ENCODE measurements at regions not wholly inside any gene's neighbourhood (a gene's known extent, or its start where the extent isn't known, plus 50 kb on each side); places are given as distances from the start of the nearest gene placed in this dataset.
"Not testable (repeated sequence)": the region's sequence is repeated elsewhere in the genome, so short reads cannot be mapped to it uniquely, and the experiment has no call there.

DNA sequence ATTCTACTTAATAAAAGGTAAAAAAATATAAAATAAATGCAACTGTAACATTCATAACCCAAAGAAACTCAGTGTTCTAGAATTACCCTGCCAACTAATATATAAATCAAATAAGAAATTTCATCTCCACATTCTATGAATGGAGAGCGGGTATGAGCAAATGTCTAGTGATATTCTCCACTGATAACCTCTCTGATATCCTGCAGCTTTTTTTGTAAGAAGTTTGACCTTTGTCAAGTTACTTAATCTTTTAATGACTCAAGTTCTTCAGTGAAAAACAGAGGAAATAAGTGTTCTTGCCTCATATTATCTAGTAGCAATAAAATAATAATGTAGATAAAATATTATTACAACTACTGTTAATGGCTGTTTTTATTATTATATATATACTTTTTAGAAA, 1275.6 kb upstream of the CDH9 start:
- H3K4me1 Mint-ChIP-seq = no peaks in the 10 kb centered on the region
- H3K9me3 Mint-ChIP-seq = no peaks in the 10 kb centered on the region
- no peak overlapping the region for H3K27ac Mint-ChIP-seq
- TF ChIP-seq, protein P1, sequence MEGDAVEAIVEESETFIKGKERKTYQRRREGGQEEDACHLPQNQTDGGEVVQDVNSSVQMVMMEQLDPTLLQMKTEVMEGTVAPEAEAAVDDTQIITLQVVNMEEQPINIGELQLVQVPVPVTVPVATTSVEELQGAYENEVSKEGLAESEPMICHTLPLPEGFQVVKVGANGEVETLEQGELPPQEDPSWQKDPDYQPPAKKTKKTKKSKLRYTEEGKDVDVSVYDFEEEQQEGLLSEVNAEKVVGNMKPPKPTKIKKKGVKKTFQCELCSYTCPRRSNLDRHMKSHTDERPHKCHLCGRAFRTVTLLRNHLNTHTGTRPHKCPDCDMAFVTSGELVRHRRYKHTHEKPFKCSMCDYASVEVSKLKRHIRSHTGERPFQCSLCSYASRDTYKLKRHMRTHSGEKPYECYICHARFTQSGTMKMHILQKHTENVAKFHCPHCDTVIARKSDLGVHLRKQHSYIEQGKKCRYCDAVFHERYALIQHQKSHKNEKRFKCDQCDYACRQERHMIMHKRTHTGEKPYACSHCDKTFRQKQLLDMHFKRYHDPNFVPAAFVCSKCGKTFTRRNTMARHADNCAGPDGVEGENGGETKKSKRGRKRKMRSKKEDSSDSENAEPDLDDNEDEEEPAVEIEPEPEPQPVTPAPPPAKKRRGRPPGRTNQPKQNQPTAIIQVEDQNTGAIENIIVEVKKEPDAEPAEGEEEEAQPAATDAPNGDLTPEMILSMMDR (IDR thresholded peaks at IDR 0.05; ENCODE audit: unreplicated experiment in 3 of 3) = no peak
- H3K4me3 Mint-ChIP-seq = no peak overlapping the region
- H3K27me3 Mint-ChIP-seq (ENCODE audit: low read depth) = no peaks in the 10 kb centered on the region
- H3K36me3 Mint-ChIP-seq (ENCODE audit: low read depth) = no peaks in the 10 kb centered on the region

DNA sequence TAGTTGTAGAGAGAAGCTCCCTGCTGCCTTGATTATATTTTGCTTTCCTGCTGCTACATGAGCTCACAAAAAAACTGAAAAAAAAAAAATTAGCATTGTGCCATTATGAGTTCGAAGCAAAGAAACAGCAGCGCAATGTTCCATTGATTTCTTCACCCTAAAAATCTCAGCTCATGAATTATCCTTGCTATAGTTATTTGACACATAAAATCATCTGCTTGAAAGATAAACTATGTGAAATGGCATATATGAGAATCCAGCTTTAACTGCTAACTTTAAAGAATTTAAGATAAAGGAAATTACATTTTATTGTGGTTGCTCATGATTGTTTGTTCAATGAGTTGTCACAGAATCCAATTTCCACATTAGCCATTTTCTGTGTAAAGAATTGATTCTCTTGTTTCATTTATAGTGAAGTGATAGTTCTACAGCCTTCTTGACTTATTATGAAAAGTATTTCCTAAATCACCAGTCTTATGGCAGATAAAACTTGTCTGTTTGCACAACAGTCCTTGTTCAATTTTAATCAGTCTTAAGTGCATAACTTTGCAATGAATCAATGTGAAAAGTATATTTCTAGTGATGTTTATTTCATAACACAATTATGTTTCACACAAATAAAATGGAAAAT, 1275.0 kb upstream of the CDH9 start:
- Mint-ChIP-seq H3K27ac (no peak overlapping the region), H3K4me1 (no peaks in the 10 kb centered on the region), H3K36me3 (ENCODE audit: low read depth) (no peaks in the 10 kb centered on the region), H3K27me3 (ENCODE audit: low read depth) (no peaks in the 10 kb centered on the region), H3K4me3 (no peak overlapping the region), H3K9me3 (no peaks in the 10 kb centered on the region)
- TF ChIP-seq, protein P1 (IDR thresholded peaks at IDR 0.05; ENCODE audit: unreplicated experiment in 3 of 3) = no peak

DNA sequence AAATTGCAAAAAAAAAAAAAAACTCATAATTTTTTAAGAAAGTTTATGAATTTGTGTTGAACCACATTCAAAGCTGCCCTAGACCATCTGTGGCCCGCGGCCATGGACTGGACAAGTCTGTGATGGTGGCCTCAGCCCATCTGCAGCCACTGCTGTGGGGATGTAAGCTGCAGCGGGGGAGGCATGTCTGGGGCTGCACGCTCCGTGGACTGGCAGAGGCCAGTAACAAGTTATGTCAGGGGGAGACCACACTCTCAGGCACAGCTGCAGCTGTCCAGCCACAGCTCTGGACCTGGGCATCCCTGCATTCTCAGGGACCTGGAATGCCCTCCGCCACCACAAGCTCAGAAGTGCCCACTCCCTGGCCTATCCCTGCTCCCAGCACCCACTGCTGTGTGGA, 1272.3 kb upstream of the CDH9 start:
- no peaks in the 10 kb centered on the region for H3K9me3 Mint-ChIP-seq
- H3K27me3 Mint-ChIP-seq (ENCODE audit: low read depth) = no peaks in the 10 kb centered on the region
- TF ChIP-seq, protein P1 (IDR thresholded peaks at IDR 0.05; ENCODE audit: unreplicated experiment in 3 of 3) = no peak
- no peaks in the 10 kb centered on the region for H3K36me3 Mint-ChIP-seq (ENCODE audit: low read depth)
- H3K27ac Mint-ChIP-seq = no peak overlapping the region
- H3K4me1 Mint-ChIP-seq = no peaks in the 10 kb centered on the region
- no peak overlapping the region for H3K4me3 Mint-ChIP-seq

DNA sequence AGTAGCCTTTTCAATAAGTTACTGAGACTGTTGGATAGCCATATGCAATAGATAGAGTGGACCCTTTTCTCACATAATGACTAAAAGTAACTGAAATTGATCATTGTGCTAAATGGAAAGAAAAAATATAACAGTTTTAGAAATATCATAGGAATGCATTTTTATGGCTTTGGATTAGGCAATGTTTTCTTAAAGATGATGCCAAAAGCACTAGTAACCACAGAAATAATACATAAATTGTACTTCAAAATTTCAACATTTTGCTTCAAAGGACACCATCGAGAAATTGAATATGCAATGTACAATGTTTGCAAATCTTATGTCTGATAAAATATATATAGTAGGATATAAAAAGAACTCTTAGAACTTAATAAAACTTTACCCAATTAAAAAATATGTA, 1267.5 kb upstream of the CDH9 start:
- H3K4me1 Mint-ChIP-seq = no peaks in the 10 kb centered on the region
- no peaks in the 10 kb centered on the region for H3K36me3 Mint-ChIP-seq (ENCODE audit: low read depth)
- TF ChIP-seq, protein P1 (IDR thresholded peaks at IDR 0.05; ENCODE audit: unreplicated experiment in 3 of 3) = no peak
- peaks cover under 1% of the 10 kb centered on the region for H3K9me3 Mint-ChIP-seq
- H3K4me3 Mint-ChIP-seq = no peak overlapping the region
- H3K27ac Mint-ChIP-seq = no peak overlapping the region
- H3K27me3 Mint-ChIP-seq (ENCODE audit: low read depth) = no peaks in the 10 kb centered on the region

DNA sequence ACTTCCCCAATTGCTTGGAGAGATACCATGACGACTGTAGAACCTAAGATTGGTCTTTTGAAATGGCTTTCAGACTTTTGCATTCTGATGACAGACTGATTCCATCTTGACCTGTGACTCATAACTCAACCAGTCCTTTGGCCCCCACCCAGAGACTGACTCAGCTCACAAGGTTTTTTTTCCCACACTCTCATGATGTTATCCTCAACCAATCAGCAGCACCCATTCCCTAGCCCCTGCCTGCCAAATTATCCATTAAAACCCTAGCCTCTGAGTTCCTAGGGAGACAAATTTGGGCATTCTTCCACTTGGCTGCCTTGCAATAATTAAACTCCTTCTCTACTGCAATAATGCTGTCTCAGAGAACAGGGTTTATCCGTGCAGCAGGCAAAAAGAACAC, 1263.3 kb upstream of the CDH9 start:
- Mint-ChIP-seq H3K4me1 (no peaks in the 10 kb centered on the region), H3K9me3 (peaks cover 3% of the 10 kb centered on the region), H3K27me3 (ENCODE audit: low read depth) (no peaks in the 10 kb centered on the region), H3K4me3 (no peak overlapping the region), H3K36me3 (ENCODE audit: low read depth) (no peaks in the 10 kb centered on the region), H3K27ac (no peak overlapping the region)
- TF ChIP-seq, protein P1 (IDR thresholded peaks at IDR 0.05; ENCODE audit: unreplicated experiment in 3 of 3) = no peak

DNA sequence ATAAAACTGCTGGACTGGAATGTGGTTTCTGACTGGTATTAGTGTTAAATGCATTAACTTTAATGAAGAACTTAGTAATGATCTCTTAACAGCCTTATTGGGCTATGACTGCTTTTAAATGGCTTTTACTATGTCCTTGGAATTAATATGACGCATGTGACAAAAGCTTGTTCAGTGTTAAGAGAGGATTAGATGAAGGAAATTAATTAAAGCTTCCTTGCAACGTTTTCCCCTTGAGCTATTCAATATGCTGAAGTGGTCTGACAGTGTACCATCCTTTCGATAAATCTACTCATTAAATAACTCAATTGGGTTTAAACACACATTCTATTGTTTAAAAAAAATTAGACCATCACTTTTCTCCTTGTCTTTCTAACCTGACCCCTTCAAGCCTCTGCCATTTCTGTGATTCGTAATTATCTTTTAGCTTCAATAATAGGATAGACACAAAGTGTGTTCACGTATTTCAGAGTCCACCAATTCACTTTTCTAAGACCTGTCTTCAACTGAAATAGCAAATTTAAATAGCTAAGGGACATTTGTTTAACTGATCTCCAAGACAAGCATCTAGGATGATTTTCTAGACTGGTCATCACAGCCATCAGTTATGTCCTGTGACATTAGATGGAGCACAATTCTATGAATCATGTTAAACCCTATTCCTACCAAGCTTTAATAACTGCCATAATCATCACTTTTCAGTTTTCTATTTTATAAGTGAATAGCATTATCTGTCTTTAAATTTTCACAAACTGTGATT, 1258.0 kb upstream of the CDH9 start:
- no peak overlapping the region for H3K27ac Mint-ChIP-seq
- no peaks in the 10 kb centered on the region for H3K4me1 Mint-ChIP-seq
- no peak overlapping the region for H3K4me3 Mint-ChIP-seq
- TF ChIP-seq, protein P1 (IDR thresholded peaks at IDR 0.05; ENCODE audit: unreplicated experiment in 3 of 3) = no peak
- H3K27me3 Mint-ChIP-seq (ENCODE audit: low read depth) = no peaks in the 10 kb centered on the region
- peaks cover 3% of the 10 kb centered on the region for H3K9me3 Mint-ChIP-seq
- no peaks in the 10 kb centered on the region for H3K36me3 Mint-ChIP-seq (ENCODE audit: low read depth)

DNA sequence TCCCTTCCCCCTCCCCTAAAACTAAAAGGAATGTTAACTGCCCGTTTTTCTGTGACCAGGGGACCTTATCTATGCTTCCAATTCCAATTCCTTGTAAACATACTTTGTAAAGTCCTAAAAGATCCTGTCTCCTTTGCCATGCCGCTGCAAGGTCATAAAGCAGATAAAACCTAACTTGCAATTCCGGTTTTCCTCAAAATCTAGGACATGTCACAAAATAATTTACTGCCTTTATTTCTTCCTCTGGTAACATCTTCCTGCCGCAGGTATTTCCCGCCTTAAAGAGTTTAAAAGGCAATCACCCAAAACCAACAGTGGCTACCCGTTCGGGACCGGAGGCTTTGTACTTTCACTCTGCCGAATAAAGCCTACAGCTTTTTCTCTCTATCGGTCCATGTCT, 1248.6 kb upstream of the CDH9 start:
- H3K27me3 Mint-ChIP-seq (ENCODE audit: low read depth); H3K4me1 Mint-ChIP-seq: not testable (repeated sequence)

More for the DNA sequence above, 1248.6 kb upstream of the CDH9 start:
- not testable (repeated sequence) for H3K36me3 Mint-ChIP-seq (ENCODE audit: low read depth); H3K9me3 Mint-ChIP-seq; H3K4me3 Mint-ChIP-seq; H3K27ac Mint-ChIP-seq

All from nephron (organoid).